Thymus (tissue), 11 donors: ENCODE measurements at regions not wholly inside any gene's neighbourhood (a gene's known extent, or its start where the extent isn't known, plus 50 kb on each side); places are given as distances from the start of the nearest gene placed in this dataset.

Experiments used
- DNase-seq, 9 donors: peaks; one replicate each; pipeline ENCODE4 v3.0.0-alpha.2; 2013; ENCODE audit warnings: low spot score in 9 of 9, low read depth in 6 of 9, missing footprints in 1 of 9
- H3K27ac ChIP-seq, 2 donors: one replicate each; pipeline ENCODE4 v1.5.1; 2013; ENCODE audit warnings: control low read depth in 1 of 2, low read depth in 1 of 2, low read length in 1 of 2, mild to moderate bottlenecking in 1 of 2, moderate library complexity in 1 of 2
- H3K27me3 ChIP-seq, 2 donors: one replicate each; pipeline ENCODE4 v1.5.1; 2013; ENCODE audit warnings: low read length in 1 of 2; ENCODE audit not compliant: control insufficient read depth in 2 of 2, insufficient read depth in 1 of 2
- H3K36me3 ChIP-seq, 2 donors: one replicate each; pipeline ENCODE4 v1.5.1; 2013; ENCODE audit warnings: low read length in 1 of 2, mild to moderate bottlenecking in 1 of 2, moderate library complexity in 1 of 2; ENCODE audit not compliant: control insufficient read depth in 2 of 2, insufficient read depth in 2 of 2
- H3K4me1 ChIP-seq, 2 donors: one replicate each; pipeline ENCODE4 v1.5.1; 2013; ENCODE audit warnings: low read length in 2 of 2; ENCODE audit not compliant: control insufficient read depth in 2 of 2, insufficient read depth in 2 of 2
- H3K4me3 ChIP-seq, 2 donors: one replicate each; pipeline ENCODE4 v1.5.1; 2013; ENCODE audit warnings: low read length in 2 of 2, control low read depth in 1 of 2, mild to moderate bottlenecking in 1 of 2
- H3K9me3 ChIP-seq, 2 donors: one replicate each; pipeline ENCODE4 v1.5.1; 2013; ENCODE audit warnings: low read length in 1 of 2, mild to moderate bottlenecking in 1 of 2; ENCODE audit not compliant: control insufficient read depth in 2 of 2, insufficient read depth in 1 of 2
- WGBS: extraction: QIAGEN DNeasy Blood & Tissue Kit; methylation state at CpG from one replicate; pipeline ENCODE4 v1.1.7; 2013; 5-methylcytosine and 5-hydroxymethylcytosine counted together
- donor health status: healthy.

DNA sequence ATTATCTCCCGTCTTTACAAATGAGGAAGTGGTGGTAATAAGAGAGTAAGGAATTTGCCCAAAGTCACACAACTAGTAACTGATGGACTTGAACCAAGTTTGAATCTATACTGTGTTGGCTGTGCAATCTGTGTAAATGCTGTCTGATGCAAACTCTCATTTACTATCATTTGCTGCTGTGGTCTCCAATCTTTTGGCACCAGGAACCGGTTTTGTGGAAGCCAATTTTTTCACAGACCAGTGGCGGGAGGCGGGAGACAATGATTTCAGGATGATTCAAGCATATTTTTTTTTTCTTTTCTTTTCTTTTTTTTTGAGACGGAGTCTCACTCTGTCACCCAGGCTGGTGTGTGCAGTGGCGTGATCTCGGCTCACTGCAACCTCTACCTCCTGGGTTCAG, 450.0 kb upstream of the FZD8 start:
- Histone ChIP-seq H3K27ac (no peak overlapping the region), H3K36me3 (no peaks in the 10 kb centered on the region), H3K4me3 (no peak overlapping the region), H3K27me3 (no peaks in the 10 kb centered on the region), H3K9me3 (no peaks in the 10 kb centered on the region), H3K4me1 (no peaks in the 10 kb centered on the region)
- 84% methylated on average over 7 of the region's 7 CpGs for WGBS
- no peak for DNase-seq

DNA sequence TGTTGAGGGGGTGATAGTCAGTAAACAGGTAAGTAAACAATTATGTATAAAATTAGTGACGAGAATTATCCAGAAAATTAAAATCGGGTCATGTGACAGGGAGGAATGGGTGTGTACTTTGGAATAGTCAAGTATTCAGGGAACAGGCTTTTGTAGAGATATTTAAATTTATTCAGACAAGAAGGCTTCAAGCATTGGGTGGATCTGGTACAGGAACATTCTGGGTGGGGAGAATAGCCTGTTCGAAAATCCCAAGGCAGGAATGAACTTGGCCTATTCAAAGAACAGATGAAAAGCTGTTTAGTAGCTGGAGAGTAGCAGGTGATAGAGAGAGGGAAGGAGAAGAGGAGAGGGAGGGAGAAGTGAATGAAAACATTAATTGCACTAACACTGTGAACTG, 448.9 kb upstream of the FZD8 start:
- Histone ChIP-seq H3K36me3 (no peaks in the 10 kb centered on the region), H3K4me3 (no peak overlapping the region)
- WGBS, result 97% methylated on average over 3 of the region's 3 CpGs

DNA sequence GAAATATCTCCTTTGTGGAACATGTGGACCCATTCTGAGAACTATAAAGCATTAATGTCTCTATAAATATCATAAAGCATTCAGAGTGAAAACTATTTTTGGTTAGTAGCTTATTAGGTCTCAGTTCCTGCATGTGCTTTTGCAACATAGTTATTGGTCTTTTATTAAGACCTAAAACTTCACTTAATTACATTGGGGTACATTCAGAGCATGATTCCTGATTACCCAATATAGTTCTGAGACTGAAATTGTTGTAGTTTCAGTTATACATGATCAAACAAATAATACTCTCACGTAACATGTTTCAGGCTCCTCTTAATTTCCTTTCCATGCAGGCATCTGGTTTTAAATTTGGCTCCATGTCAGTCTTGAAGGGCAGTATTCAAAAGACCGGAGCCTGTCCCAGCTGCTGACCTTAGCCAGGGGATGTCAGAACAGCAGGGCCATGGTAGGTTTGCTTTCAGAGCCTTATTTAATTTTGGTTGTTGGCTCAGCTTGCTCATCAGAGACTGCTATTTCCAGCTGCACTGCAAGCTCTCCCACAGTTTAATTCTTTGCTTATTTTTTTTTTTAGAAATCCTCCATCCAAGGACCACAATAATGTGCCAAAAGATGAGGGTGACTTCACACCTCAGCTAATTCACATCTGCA, 447.8 kb upstream of the FZD8 start:
- H3K4me1 ChIP-seq, result no peaks in the 10 kb centered on the region
- H3K36me3 ChIP-seq, result no peaks in the 10 kb centered on the region
- no peaks in the 10 kb centered on the region for H3K27me3 ChIP-seq
- no peaks in the 10 kb centered on the region for H3K9me3 ChIP-seq
- no peak for DNase-seq
- WGBS, result 91% methylated on average over 2 of the region's 2 CpGs
- H3K4me3 ChIP-seq, result no peak overlapping the region
- no peak overlapping the region for H3K27ac ChIP-seq

More for the DNA sequence above, 448.9 kb upstream of the FZD8 start:
- Histone ChIP-seq H3K4me1 (no peaks in the 10 kb centered on the region), H3K27ac (no peak overlapping the region), H3K27me3 (no peaks in the 10 kb centered on the region), H3K9me3 (no peaks in the 10 kb centered on the region)
- DNase-seq, result no peak

DNA sequence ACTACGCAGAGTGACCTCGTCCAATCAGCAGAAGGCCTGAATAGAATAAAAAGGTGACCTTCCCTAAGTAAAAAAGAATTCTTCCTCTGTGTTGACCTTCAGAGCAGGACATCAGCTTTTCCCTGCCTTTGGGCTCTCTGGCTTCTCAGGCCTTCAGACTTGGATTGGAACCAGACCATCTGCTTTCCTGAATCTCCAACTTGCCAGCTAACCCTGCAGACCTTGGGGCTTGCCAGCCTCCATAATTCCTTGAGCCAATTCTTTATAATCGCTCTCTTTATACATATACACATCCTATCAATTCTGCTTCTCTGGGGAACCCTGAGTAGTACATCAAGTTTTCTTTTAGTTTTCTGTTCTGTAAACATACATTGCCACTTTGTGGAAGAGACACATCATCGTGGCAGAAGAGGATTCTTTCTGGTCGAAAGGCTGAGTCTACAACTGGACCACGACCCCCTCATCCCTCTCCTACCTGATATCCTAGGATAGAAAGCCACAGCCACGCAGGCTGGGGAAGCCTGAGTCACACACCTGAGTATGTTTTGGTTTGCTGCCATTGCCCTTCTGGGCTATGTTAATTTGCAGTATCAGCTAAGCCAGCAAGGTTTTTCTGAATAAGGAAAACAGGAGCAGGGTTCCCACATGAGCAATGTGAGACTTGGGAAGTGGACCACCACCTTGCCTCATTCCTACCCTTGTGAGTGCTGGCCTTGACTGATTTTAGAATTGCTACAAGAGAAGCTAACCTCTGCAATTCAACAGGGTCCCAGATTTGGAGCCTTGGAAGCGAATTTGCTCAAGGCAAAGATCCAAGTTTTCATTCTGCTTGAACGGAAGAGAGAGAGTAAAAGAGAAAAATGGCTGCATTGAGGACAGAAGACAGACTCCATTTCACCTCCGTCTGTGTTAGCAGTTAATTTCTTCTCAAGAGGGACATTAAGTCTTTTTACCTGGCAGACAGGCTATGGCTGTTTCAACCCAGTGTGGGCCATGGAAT, 445.2 kb upstream of the FZD8 start:
- Histone ChIP-seq H3K27ac (no peak overlapping the region), H3K4me3 (no peak overlapping the region), H3K36me3 (no peaks in the 10 kb centered on the region), H3K4me1 (no peaks in the 10 kb centered on the region), H3K27me3 (no peaks in the 10 kb centered on the region), H3K9me3 (peaks cover 0 to 18% of the 10 kb centered on the region in 2 donors)
- DNase-seq, result no peak
- WGBS, result 91% methylated on average over 10 of the region's 10 CpGs

DNA sequence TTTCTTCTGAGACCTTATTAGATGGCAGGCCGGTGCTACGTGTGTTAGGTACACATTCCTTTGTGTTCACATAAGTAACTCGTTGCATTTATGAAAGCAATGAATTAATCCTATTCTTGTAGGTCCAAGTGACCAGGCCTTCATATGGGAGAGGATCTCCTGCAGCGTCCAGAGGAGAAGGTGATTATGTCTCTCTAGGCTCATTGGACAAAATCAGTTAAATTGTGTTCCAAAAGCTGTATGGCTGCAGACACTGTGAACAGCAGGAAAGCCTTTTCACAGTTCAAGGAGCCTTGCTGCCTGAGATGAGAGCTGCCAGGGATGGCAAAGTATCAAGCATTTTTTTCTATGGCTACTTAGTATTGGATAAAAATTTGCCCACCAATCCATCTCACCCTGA, 433.1 kb upstream of the FZD8 start:
- H3K4me1 ChIP-seq, result no peaks in the 10 kb centered on the region
- 88% methylated on average over 4 of the region's 4 CpGs for WGBS
- no peaks in the 10 kb centered on the region for H3K27me3 ChIP-seq
- H3K36me3 ChIP-seq, result no peaks in the 10 kb centered on the region
- no peaks in the 10 kb centered on the region for H3K9me3 ChIP-seq
- DNase-seq, result no peak
- no peak overlapping the region for H3K4me3 ChIP-seq
- no peak overlapping the region for H3K27ac ChIP-seq

- no peaks in the 10 kb centered on the region for H3K27me3 ChIP-seq
- WGBS, result 85% methylated on average over 2 of the region's 2 CpGs
- no peaks in the 10 kb centered on the region for H3K36me3 ChIP-seq
- DNase-seq, result no peak
- H3K27ac ChIP-seq, result no peak overlapping the region
- no peak overlapping the region for H3K4me3 ChIP-seq
- H3K4me1 ChIP-seq, result no peaks in the 10 kb centered on the region
- no peaks in the 10 kb centered on the region for H3K9me3 ChIP-seq
These were observed 431.8 kb upstream of the FZD8 start for GRCh38 chr10:36073796-36074345.

DNA sequence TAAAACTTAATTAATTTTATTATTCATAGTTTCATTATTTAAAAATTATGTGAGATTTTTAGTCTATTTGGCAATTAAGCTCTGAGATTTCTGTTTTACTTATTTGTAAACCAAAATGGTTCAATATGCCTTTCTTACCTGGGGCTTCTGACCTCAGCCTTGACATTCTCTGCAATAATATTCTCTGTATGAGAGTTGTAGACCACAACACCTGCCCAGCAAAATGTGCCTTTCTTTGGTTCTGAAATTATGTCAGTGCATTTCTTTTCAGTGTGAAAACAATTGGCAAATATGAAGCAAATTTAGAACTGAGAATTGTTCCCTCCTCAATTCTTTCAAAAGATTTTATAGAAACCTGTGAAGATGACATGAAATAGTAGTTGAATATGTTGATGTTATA, 426.4 kb upstream of the FZD8 start:
- DNase-seq, result no peak
- no peak overlapping the region for H3K4me3 ChIP-seq
- no peaks in the 10 kb centered on the region for H3K4me1 ChIP-seq
- no peaks in the 10 kb centered on the region for H3K27me3 ChIP-seq
- no peaks in the 10 kb centered on the region for H3K36me3 ChIP-seq
- no peak overlapping the region for H3K27ac ChIP-seq
- H3K9me3 ChIP-seq, result peaks cover 2 to 22% of the 10 kb centered on the region in 2 donors

- peaks cover 2 to 22% of the 10 kb centered on the region in 2 donors for H3K9me3 ChIP-seq
- no peaks in the 10 kb centered on the region for H3K27me3 ChIP-seq
- no peak overlapping the region for H3K4me3 ChIP-seq
- no peaks in the 10 kb centered on the region for H3K4me1 ChIP-seq
- WGBS, result 87% methylated on average over 2 of the region's 2 CpGs
- H3K27ac ChIP-seq, result no peak overlapping the region
- H3K36me3 ChIP-seq, result no peaks in the 10 kb centered on the region
- DNase-seq, result no peak
These were observed 425.7 kb upstream of the FZD8 start for GRCh38 chr10:36067748-36068147.

DNA sequence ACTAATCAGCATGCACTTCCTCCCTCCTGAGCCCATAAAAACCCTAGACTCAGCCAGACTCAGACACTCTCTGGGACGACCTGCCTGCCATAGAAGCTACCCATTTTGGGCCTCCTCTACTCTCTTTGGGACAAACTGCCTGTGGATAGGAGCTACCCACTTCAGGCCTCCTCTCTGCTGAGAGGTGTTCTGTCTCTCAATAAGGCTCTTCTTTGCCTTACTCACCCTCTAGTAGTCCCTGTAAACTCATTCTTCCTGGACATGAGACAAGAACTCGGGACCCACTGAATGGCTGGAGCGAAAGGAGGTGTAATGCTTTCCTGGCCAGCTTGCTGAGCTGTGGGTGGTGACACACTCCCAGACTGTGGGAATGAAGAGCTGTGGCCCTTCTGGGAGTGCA, 424.8 kb upstream of the FZD8 start:
- no peak for DNase-seq
- H3K4me3 ChIP-seq, result no peak overlapping the region
- H3K27ac ChIP-seq, result no peak overlapping the region
- H3K27me3 ChIP-seq, result no peaks in the 10 kb centered on the region
- peaks cover 2 to 22% of the 10 kb centered on the region in 2 donors for H3K9me3 ChIP-seq
- H3K36me3 ChIP-seq, result no peaks in the 10 kb centered on the region
- 98% methylated on average over 3 of the region's 3 CpGs for WGBS
- no peaks in the 10 kb centered on the region for H3K4me1 ChIP-seq
